COLO829 (cell line): ENCODE measurements at regions not wholly inside any gene's neighbourhood (a gene's known extent, or its start where the extent isn't known, plus 50 kb on each side); places are given as distances from the start of the nearest gene placed in this dataset.

ENCODE experiments used
- DNase-seq: peaks from one replicate; pipeline ENCODE4 v3.0.0; 2012; ENCODE audit warnings: low spot score

DNA sequence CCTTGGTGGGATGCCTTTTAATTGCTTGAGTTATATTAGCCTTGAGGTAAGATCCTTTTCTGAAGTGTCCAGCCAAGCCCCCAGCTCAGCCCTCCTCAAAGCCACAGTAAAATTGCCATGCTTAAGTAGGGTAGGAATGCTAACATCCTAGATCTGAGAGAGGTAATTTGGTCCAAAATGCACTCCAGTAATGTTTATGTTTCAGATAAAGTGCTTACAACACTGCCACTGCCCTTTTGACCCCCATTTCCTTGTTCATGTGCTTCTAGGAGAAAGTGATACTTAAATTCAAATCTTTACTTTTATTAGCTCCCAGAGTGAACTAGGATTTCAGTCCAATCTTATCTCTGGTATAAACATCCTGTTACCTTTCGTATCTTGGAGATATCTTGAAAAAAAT, 318.0 kb downstream of the BMP2 start:
- no peak for DNase-seq

DNA sequence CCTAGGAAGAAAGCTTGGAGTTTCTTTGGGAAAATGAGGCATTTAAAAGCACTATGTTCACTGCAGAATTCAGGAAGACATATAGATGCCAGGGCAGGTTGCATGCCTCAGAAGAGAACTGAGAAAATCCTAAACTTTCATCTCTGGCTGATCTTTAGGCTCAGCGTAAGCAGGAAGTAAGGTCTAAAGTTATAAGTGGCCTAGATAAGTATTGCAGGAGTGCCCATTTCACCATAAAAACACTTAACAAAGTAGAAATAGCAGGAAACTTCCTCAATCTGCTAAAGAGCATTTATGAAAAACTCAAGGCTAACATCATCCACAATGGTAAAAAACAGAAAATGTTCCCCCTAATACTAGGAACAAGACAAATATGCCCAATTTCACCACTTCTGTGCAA, 320.3 kb downstream of the BMP2 start:
- no peak for DNase-seq

DNA sequence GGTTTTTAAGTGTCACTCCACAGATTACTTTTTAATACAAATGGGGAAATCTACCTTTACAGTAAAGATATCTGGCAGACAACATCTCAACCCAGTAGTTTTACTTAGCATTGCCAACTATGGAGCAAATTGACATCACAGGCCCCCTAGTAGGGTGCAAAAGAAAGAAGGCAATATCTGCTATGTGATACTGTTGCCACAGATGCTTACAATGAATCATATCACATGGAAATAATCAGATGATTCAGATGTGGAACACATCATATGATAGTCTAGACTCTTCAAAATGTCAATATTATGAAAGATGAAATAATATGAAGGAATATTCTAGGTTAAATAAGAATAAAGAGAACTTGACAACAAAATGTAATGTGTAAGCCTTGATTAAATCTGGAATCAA, 322.5 kb downstream of the BMP2 start:
- no peak for DNase-seq

DNA sequence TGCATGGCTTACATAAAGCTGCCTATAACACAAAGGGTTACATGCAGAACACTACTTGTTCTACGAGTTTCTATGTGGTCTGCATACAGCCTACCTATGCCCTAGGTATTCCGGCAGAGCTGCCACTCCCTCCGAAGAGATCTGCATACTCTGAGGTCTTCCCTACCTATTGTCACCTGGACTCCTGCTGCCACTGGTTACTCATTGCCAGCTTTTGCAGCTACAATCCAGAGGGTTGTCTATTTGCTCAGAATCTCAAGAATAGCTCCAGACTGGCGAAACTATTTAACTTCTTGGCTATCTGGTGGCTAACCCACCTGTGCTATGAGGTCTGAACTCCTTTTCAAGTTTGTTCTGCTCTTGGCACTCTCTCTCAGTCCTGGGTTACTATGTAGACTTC, 323.3 kb downstream of the BMP2 start:
- no peak for DNase-seq

DNA sequence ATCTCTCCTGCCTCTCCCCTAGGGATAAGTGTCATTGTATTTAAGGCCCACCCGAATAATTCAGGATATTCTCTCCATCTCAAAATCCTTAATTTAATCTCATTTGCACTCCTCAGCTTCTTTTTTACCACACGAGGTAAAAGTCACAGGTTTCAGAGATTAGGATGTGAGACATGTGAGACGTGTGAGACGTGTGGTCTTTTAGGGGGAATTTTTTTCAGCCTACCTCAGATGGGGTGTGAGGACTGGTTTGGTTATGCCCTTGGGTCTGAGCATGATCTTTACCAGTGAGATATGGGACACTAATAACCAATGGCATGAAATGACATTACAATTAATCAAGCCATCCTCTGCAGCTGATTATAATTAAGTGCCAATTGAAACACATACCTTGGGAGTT, 324.2 kb downstream of the BMP2 start:
- DNase-seq: no peak

DNA sequence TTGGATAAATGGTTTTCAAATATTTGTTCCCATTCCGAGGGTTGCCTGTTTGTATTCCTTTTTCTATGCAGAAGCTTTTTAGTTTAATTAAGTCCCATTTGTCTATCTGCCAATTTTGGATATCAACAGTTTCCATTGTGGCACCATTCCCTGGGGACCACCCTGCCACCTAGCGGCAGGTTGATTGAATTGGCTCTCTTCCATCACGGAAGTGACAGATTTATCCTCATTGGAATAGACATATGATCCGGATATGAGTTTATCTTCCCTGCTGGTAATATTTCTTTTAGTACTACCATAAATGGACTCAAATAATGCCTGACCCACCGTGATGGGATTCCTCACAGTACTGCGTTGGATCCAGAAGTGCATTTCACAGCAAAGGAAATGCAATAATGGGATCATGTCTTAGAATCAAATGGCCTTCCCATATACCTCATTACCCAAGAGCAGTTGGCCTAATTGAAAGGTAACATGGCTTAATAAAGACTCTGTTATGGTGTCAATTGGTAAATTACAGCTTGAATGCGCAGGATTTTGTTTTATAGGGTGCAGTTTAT, 327.0 kb downstream of the BMP2 start:
- DNase-seq: peak; percentile 40

DNA sequence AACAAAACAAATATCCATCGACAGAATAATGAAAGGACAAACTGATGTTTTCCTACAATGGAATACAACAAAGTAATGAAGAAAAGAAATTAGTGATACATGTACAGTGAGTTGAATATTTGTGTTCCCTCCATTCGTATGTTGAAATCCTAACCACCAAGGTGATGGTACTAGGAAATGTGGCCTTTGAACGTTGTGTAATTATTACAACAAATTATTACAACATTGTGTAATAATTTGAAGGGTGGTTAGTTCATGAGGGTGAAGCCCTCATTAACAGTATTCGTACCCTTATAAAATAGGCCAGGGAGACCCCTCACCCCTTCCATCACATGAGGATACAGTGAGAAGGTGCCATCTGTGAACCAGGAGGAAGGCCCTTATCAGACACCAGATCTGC, 339.4 kb downstream of the BMP2 start:
- DNase-seq: no peak

DNA sequence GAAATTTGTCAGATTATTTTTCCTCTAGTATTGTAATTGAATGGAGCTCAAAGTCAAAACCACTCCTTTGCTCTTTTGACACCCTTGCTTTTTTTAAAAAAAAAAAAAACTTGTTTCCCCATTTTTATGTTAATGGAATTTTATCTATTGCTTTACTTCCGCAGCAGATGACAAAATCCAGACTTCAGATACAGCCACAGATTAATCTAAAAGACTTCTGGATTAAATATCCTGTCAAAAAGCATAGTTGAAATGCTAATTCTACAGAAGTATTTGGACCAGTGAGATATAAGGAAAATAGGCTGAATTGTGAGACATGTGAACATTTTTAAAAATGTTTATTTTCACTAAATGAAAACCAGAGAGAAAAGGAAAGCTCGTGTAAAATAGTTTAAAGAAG, 341.4 kb downstream of the BMP2 start:
- DNase-seq: no peak

DNA sequence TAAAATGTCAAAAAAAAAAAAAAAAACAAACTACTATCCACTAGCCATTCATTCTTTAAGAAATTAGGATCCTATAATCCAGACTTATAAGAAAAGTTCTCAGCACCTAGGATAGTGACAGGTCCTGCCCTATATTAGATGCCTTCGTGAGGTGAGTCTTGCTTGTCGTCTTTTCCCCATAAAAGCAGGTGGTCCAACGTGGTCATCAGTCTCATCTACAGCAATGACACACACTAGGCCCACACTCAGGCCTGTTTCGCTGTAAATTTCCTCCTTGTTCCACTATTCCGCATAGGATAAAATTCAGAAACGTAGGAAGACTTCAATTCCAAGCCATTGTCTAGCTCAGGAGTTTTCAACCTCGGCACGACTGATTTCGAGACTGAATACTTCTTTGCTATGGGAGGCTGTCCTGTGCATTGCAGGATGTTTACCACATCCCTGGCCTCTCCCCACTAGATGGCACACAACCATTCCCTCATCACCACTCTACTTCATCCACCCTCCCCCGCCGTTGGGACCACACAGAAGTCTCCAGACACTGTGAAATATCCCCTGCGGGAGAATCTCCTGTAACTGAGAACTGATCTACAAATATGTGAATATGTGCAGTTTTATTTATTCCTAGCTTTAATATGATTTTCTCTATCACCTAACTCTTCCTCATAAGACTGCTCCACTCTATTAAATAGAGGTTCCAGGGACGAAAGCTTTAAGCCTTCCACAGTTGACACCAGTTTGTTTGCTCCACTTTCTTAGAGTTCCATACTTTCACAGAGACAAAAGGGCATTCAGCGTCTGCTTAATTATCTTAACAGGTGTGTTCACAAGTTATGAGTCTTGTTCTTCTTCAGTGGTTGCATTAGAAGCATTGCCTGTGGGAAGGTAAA, 346.3 kb downstream of the BMP2 start:
- DNase-seq: peak; percentile 39

DNA sequence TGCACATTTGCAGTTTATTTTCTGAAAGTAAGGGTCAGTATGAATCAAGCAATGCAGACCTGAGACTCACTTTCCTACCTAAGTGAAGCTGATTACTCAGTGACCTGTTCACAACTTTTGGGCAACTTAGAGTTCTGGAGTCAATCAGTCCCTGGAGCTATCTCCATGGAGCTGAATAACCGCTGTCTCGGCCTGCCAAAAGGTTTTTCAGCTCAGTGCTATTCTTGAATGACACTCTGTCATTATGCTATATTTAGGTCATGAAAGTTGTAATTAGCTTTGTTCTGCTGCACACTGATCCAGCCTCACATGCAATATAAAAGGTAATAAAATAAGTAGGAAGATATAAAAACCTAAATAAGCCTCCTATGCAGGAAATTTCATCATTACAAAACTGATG, 356.0 kb downstream of the BMP2 start:
- no peak for DNase-seq

DNA sequence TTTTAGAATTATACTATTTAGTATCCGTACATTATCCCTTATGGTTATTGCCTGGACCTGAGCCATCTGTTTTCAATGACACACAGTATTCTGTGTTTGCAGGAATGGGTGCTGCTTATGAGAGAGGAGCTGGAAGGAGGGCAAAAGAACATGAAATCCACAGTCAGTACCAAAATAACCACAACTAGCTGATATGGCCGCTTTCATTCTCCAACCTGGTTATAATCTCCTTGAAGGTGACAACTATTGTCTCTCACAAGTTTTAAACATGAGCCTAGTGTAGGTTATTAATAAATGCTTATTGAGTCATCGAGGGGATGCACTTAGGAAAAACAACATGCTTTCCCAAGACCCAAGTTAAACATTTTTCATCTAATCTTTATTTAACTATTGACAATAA, 356.6 kb downstream of the BMP2 start:
- DNase-seq: no peak

DNA sequence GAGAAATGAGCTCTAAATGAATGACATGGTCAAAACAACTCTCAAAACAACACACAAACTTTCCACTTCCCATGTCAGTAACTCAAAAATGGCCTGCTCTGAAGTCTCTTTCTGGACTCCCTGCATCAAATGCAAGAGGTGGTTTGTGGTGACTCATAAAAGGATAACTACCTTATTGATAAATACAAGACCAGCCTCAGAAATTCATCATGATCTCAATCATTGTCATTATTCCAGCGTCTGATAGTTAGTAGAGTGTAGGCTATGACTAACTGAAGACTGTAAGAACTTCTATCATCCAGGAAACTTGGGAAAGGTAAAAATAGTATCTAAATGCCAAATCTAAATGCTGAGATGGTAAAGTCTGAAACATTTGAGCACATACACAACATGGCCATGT, 369.4 kb downstream of the BMP2 start:
- no peak for DNase-seq

DNA sequence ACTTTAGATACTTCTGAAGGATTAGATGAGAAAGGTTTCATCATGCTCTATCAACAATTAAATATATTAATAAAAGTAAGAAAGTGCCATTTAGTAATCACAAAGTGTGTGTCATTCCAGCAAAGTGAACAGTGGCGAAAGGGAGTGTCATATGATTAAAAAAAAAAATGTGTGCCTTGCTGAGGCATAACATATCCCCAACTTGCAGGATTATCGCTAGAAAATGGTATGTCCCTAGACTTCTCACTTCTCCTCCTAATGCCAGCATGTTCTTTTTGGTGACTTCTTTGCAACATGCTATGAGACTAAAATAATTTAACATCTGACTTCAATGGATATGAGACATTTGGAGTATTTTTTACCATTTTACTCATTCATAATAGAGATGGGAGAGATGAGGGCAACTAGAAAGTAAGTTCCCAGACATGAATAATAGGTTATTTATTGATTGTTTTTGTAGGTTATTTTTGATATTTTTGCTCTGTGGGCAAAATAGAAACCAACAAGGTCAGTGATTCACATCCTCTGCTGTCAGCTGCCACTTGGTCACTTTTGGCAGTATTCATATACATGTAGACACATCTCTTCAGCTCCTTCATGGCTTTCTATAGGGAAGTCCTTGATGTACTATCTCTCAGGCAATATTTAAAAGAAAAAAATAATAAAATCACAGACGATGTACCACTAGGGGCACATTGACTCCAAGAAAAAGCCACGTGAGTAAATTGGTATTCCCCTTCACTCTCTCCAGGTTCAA, 370.1 kb downstream of the BMP2 start:
- no peak for DNase-seq

DNA sequence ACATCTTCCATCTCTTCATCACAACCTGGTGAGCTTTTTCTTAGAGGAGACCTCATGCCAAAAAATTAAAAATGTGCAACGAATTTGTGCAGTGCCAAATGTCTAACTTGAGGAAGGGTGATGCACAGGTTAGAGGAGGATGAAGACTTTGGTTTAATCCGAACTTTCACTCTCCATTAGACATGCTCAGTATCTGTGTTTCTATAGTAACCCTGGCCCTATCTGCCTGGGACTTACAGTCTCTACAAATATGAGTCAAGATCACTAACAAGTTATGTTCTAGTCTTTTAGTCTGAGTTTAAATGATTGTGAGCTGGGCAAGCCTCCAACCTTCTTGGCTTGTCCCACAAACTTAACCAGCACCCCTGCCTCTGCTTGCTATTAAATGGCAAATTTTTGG, 377.0 kb downstream of the BMP2 start:
- no peak for DNase-seq

DNA sequence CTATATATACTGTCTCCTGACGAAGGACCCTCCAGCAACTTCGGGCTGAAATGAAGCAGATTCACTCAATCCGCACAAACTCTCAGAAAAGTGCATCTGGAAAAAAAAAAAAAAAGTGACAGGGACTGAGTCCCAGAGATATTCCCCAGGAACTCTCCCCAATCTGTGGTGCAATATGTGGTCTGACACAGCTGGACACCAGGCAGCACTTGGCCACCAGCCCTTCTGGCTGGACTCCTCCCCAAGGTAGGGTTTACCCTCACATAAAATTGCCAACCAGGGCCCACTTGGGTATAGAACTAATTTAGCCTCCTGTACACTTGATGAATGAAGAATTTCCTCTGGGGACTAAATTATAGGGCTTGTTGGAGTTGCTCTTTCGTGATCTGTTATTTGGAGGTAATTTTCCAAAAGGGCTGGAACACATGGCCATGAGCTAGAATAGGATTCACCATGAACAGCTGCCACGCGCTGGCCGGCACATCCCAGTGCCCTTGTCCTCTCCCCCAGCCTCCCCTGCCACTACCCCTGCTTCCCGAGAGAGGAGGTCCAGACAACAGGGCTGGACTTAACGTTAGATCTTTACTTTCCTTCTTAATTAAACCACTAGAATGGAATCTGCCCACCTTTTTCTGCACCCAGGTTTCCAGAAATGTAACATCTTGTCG, 379.2 kb downstream of the BMP2 start:
- no peak for DNase-seq

DNA sequence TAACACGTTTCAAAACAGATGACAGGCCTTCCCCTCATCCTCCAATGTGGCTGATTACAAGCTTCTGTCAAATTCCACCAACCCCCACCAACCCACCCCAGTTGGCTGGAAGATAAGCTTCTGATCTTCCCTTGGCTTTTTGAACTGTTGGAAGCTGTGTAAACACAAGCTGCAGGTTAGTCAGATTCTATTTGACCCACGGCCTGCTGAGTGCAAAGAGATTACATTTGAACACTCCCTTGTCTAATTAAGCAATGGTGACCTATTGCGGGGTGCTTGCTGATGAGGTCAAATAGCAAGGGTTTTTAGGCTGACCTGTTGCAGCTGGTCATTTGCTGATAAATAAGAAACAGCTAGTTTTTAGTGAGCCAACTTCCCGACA, 379.7 kb downstream of the BMP2 start:
- DNase-seq: no peak

DNA sequence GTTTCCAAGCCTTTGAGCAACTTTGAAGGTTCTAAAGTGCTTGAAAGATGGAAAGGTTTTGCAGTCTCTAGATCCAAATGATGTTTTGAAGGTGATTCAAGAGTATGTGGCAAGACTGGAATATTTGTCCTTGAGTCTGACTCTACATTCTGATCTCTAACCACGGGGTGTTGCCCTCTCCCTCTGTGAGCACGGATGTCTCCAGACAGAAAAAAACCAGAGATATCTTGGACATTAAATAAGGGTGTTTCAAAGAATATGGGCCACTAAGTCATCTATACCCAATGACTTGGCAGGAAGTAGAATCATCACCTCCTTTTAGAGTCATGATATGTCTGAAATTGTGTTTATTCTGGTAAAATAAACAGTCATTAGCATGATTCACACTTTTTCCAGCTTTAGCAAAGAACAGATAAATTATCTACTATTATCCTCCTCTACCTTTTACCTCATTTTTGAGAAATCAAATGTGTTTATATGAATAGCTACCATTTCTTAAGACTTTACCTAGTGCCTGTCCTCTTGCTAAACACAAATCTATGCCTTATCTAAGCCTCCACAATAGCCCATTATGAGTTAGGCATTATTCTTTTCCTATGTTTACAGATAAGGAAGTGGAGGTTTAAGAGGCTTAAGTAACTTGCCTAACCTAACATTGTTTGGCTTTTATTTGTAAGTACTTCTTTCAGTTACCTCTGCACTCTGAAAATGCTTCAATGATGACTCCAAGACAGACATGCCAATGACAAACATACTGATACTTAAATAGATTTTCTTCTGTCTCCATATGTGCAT, 384.4 kb downstream of the BMP2 start:
- DNase-seq: no peak

DNA sequence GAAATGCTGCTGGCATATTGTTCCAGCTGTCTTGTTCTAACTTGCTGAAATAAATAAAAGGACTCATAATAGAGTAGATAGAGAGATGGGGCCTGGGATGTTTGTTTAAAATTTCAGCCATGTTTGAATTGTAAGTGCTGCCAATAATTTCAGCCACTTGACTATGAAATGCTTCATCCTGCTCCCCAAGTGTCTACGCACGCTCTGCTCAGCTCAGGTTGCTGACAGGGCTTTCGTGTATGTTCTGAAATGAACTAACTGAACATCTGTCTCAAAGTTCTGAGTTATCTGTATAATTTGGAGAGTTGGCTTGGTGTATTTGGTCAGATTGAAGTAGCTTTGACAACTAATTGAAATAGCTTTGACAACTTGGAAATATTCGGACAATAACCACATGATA, 387.8 kb downstream of the BMP2 start:
- no peak for DNase-seq

DNA sequence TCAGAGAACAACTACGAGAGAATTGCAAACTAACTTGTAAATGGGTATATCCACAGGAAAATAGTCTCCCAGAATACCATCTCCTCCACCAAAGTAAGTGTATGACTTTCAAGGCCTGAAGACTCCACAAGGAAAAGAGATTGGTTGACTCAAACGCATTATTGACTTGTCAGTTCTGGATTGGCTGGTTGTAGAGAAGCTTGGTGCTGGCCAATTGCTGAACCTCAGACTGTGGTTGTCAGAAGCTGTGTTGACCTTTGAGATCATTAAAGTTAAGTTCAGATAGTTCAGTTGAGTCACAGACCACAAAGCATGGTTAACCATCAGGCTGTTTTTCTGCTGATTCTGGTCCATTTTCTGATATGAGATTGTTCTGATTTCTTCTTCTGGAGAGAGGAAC, 388.3 kb downstream of the BMP2 start:
- DNase-seq: no peak

DNA sequence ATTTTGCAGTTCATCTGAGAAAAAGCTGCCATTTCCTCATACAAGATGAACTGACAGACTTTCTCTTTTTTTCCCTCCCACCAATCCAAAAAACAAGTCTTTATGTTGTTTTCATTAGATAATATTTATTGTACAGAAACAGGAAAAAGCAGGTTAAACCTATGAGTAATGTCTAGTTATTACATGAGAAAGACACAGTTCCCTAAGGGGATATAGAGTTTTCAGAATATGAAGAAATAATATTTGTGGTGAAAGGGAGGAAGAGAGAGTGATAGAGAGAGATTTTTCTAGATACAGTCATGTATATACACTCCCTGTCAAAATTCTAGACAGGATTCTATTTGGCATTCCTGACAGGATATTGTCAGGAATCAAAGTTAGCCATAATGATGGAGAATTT, 392.4 kb downstream of the BMP2 start:
- DNase-seq: no peak

DNA sequence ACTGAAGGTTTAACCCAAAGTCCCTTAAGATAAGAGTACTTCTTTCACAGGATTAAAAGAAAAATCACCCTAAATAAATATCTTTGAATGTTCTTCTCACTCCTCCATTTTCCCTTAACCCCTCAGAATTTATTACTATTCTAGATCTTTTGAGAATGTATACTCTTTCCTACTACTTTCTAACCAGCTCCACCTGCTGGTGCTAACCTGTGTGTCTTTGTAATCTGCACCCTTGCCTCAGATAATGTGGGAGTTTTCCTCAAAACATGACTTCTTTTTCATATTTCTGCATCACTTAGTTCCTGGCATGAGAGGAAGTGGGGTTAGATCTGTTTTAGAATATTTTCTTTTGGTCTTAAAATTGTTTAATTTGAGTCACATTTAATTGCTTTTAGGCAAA, 394.2 kb downstream of the BMP2 start:
- DNase-seq: no peak

DNA sequence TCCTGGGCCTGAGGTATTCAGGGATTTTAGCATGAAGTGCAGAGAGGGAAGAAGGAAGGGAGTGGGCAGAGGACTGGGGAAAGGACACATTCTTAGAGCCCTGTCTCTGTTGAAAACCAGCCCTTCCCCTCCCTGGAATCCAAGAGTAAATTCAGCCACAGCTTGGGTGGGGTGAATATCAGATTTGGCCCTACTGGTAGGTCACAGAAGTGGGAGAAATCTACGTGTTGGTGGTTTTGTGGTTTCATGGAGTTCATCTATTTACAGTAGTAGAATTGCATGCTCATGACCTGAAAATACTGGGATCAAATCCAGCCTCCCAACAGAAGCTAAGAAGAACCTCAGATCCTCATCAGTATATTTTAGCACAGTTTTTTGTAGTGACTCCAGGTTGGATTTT, 404.4 kb downstream of the BMP2 start:
- DNase-seq: no peak
